NCI-H2196 treated with DMSO at 0.1 percent for 48 hours (cell line): ENCODE measurements at regions not wholly inside any gene's neighbourhood (a gene's known extent, or its start where the extent isn't known, plus 50 kb on each side); places are given as distances from the start of the nearest gene placed in this dataset.

Source experiments
- DNase-seq: peaks from one replicate; lab custom pipeline; 2025; ENCODE audit not compliant: unreplicated experiment; lab: John Stamatoyannopoulos, UW

DNA sequence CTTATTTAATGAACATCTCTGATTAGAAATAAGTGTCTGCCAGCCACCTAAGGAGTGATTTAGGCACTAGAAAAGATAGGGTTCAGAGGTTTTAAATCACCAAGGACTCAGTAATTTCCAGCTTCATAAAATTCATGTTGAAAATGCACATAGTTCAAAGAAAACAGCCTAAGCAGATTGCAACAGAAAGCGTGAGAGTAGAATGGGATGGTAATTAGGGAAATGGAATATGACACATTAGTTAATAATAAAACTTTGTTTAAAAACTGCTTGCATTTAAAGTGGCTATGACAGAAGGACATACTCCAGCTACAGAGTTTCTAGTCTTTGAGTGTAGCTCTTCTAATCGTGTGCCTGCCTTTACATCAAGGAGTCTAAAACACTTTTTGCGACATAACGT, 490.8 kb downstream of the TLE4 start:
- no peak for DNase-seq

GRCh38 chr9:80061940-80062339, 490.2 kb downstream of the TLE4 start:
- DNase-seq = peak; percentile 26

- no peak for DNase-seq
These were observed 489.3 kb downstream of the TLE4 start for GRCh38 chr9:80061096-80061495.

DNA sequence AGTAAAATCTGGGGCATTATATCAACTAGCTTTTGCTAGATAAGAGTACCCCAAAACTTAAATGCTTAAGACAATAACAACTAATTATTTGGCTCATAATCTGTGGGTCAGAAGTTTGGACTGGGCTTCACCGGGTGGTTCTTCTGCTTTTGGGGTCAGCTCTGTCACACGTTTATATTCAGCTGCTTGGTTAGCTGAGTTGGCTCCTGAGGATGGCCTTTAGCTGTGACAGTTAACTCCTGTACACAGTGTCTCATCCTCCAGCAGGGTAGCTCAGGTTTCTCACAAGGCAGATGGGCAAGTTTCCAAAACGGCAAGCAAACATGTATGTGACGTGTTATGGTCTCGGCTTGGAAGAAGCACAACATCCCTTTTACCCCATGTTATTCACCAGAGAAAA, 488.2 kb downstream of the TLE4 start:
- no peak for DNase-seq

DNA sequence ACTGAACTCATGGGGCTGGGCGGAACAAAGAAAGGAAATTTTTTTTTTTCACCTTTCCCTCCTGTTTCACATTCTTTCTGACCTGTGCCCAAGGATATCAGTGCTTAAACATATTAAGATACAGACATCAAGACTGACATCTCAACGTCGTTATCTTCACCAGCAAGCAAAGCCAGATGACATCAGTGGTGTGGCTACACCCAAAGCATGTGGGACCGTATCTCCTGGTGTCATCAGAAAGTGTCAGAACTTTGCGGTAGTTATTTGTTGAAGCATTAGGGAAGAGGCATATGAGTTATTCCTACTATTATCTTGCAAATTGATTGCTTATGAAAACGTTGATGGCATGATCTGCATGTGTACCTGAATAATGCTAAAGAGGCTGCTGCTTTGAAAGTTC, 487.4 kb downstream of the TLE4 start:
- no peak for DNase-seq

DNA sequence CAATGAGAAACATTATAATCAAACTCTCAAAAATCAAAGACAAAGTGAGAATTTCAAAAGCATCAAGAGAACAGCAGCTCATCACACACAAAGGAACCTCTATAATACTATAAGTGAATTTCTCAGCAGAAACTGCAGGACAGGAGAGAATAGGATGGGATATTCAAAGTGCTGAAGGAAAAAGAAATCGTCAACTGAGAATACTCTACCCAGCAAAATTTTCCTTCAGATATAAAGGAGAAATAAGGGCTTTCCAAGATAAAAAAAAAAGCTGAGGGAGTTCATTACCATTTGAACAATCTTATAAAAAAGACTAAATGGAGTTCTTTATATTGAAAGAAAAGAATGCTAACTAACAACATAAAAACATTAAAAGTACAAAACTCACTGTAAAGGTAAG, 481.1 kb downstream of the TLE4 start:
- no peak for DNase-seq

- no peak for DNase-seq
These were observed 477.5 kb downstream of the TLE4 start for GRCh38 chr9:80049096-80049782.

GRCh38 chr9:80046481-80046880, 474.7 kb downstream of the TLE4 start:
- DNase-seq = no peak

- DNase-seq = no peak
These were observed 470.1 kb downstream of the TLE4 start for GRCh38 chr9:80041821-80042220.

DNA sequence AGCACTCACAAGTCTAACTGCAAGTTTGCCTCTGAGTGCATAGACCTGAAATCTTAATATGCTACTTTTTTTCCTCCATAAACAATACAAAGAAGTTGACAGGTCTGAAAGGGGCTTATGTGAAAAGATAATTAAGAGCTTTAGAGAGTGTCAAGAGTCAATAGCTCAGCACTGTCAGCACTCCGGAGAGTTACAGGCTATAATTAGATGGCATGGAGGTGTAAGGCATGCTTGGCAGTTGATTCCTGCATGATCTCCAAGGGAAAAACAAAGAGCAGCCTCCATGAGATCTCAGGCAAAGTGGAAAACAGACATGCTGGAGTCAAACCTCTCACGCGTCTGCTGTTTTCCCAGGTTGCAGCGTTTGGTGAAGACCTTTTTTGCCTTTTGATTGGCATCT, 468.7 kb downstream of the TLE4 start:
- no peak for DNase-seq

DNA sequence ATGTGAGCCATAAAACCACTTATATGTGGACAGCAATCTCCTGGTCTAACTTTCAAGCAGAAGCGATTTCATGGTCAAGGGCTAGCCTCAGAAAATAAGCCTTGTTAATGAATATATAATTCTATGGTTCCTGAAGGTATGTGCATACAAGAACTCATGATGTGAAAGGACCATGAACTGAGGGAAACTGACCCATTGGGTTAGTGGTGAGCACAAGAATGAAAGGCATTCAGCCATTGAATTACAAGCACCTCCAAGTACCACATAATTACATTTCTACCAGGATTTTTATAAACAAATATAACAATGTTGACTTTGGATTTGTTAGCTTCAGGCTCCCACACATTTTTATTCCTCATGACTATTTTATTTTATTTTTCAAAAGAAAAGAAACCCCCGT, 459.0 kb downstream of the TLE4 start:
- no peak for DNase-seq

DNA sequence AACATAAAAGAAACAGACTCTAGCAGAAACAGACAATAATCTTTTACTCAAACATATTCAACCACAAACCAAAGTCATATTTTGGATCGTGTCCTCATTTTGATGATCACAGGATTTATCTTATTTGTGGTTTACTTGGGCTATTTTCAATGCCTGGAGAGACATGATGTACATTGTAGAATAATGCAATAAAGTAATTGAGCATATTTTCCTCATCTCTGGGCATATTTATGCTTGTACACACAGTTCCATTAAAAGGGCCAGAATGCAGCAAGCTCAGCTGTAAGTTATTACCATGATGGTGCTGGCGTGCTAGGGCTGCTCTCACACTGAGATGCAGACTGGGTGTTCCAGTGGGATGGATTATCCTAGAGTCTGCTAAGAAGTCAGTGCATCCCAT, 456.7 kb downstream of the TLE4 start:
- DNase-seq = no peak

- no peak for DNase-seq
These were observed 454.2 kb downstream of the TLE4 start for GRCh38 chr9:80025796-80026520.

DNA sequence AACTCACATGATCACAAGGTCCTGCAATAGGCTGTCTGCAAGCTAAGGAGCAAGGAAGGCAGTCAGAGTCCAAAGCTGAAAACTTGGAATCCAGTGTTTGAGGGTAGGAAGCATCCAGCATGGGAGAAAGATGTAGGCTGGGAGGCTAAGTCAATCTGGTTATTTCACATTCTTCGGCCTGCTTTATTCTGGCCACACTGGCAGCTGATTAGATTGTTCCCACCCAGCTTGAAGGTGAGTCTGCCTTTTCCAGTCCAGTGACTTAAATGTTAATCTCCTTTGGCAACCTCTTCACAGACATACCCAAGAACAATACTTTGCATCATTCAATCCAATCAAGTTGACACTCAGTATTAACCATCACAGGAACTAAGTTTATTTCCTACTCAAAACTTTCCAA, 453.4 kb downstream of the TLE4 start:
- no peak for DNase-seq

DNA sequence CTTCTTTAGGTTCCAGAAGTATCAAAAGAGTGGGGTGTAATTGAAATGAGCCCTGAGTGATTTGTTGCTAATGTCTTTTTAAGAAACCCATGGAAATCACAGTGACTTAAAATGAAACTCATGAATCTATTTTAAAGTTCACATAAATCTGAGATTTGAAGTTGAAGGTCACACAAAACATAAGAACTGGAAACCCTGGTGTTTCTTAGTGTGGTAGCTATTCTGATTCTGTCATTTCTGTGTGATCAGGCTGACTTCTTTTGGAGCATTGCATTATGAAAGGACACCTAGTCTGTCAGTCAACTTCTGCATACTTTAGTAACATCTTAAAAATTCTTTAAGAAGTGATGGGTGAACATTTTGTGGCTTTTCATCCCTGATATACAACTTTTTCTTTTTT, 448.8 kb downstream of the TLE4 start:
- no peak for DNase-seq

DNA sequence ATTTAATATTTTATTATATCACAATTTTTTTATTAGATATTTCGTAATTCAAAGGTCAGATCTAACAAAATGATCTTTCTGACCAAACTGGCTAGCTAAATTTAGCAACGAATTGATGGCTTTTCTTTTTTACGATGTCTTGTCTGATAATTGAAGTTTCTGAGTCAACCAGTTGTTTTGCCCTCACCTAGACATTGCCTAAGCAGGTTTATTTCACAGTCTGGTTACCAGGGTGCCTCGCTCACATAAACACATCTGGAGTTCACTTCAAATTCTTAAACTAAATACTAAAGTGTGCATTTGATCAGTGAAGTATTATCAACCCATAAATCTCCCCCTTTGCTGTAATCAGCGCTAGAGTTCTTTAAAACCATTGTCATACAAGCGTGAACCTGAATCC, 448.3 kb downstream of the TLE4 start:
- no peak for DNase-seq

DNA sequence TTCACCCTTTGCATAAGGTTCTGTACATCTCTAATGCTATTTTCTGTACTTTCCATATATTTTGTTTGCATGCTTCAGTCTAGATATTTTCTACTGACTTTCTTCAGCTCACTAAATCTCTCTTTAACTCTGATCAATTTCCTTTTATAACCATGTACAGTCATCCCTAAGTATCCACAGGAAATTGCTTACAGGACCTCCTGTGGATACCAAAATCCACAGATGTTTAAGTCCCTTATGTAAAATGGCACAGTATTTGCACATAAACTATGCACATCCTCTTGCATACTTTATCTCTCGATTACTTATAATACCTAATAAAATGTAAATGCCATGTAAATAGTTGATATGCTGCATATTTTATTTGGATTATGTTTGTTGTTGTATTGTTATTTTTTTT, 442.1 kb downstream of the TLE4 start:
- DNase-seq = no peak

DNA sequence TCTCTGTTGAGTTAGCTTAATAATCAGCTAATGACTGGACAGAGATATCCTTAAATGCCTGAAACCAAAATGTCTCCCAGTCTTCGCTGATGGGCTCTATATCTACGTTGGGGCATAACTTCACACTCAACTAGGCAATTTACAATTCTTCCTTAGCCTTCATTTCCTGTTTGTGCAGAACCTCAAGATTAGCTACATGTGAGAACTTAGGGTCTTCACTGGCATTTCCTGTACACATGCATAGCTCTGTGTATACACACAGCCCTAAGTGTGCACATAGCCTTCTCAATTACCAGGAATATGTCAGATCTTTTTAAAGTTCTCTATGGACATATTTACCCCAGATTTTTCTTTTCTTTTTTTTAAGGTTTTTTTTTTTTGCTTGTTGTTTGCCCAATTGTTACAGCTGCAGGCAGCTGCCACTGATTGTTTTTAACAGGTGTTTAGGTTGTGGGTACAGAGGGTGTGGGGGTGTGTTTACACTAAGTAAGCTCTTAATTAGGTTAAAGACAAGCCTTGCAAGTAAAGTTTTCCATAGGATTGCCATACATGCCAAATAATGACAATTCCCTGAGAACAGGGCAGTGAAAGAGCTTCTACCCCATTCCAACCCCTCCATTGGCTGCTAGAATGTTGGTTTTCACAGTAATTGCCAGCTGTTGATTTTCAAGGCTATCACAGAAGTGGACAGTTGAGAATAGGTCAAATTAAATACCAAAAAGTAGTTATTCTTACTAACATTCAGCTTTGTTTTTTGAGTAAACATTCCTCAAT, 441.0 kb downstream of the TLE4 start:
- no peak for DNase-seq

GRCh38 chr9:80009204-80009603, 437.4 kb downstream of the TLE4 start:
- DNase-seq = no peak

DNA sequence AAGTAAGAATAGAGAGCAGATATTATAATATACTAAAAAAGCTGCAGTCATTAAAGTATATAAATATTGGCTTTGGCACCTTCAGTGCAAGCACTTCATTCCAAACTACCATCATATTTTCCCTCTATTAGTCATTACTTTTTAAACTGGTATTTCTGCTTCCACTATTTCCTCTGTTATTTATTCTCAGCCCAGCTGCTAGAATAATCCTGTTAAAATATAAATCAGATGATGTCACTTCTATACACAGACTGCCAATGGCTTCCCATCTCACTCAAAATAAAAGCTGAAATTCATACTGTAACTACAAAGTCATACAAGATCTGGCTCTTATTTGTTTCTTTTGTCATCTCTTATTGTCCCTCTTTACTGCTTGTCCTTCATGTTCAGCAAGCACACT, 432.9 kb downstream of the TLE4 start:
- no peak for DNase-seq

DNA sequence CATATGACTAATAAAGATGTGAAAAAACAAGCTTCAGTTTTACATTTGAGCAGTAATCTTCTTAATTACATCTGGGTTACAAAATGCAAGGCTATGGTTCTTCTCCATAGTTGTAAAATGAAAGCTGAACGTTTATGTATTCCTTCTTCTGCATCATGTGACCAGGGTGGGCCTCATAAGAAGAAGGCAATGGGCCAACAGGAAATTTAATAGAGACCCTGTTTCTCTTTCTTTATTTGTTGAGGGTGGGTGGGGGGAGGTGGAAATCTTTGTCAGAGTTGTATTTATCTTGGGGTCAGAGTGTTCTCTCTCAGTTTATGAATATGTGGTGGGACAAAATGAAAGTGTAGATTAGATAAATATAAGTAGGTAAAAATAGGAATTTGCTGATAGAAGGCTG, 418.8 kb downstream of the TLE4 start:
- no peak for DNase-seq

- DNase-seq = no peak
These were observed 417.3 kb downstream of the TLE4 start for GRCh38 chr9:79989079-79989478.
